C4-2B (cell line): ENCODE measurements at regions not wholly inside any gene's neighbourhood (a gene's known extent, or its start where the extent isn't known, plus 50 kb on each side); places are given as distances from the start of the nearest gene placed in this dataset.
"Not testable (repeated sequence)": the region's sequence is repeated elsewhere in the genome, so short reads cannot be mapped to it uniquely, and the experiment has no call there.

Source experiments
- H3K27ac ChIP-seq: fragments of 450-650 bp; 2 replicates; pipeline ENCODE4 v1.5.1; 2017
- ZFX ChIP-seq: fragments of 450-650 bp; IDR thresholded peaks from 2 replicates; pipeline ENCODE4 v1.6.1; 2017
- TF ChIP-seq, protein P1 (sequence below): fragments of 450-650 bp; conservative IDR thresholded peaks from 2 replicates; pipeline ENCODE4 v1.5.1; 2017; ENCODE audit warnings: mild to moderate bottlenecking

DNA sequence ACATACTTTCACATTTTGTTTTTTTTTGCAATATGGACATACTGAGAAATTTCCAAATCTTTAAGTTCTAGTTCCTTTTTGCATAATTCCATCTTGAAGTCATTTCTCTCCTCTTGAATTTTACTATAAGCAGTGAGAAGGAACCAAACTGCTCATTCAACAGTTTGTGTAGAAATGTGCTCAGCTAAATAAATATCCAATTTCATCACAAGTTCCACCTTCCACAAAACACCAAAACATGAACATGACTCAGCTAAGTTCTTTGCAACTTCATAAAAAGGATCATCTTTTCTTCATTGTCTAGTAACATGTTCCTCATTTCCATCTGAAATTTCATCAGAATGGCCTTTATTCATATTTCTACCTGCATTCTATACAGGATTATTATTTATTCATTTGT is 77.3 kb upstream of the FGF13 start:
- H3K27ac ChIP-seq: no peak overlapping the region
- TF ChIP-seq, protein P1, sequence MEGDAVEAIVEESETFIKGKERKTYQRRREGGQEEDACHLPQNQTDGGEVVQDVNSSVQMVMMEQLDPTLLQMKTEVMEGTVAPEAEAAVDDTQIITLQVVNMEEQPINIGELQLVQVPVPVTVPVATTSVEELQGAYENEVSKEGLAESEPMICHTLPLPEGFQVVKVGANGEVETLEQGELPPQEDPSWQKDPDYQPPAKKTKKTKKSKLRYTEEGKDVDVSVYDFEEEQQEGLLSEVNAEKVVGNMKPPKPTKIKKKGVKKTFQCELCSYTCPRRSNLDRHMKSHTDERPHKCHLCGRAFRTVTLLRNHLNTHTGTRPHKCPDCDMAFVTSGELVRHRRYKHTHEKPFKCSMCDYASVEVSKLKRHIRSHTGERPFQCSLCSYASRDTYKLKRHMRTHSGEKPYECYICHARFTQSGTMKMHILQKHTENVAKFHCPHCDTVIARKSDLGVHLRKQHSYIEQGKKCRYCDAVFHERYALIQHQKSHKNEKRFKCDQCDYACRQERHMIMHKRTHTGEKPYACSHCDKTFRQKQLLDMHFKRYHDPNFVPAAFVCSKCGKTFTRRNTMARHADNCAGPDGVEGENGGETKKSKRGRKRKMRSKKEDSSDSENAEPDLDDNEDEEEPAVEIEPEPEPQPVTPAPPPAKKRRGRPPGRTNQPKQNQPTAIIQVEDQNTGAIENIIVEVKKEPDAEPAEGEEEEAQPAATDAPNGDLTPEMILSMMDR: no peak
- no peak for TF ChIP-seq ZFX

DNA sequence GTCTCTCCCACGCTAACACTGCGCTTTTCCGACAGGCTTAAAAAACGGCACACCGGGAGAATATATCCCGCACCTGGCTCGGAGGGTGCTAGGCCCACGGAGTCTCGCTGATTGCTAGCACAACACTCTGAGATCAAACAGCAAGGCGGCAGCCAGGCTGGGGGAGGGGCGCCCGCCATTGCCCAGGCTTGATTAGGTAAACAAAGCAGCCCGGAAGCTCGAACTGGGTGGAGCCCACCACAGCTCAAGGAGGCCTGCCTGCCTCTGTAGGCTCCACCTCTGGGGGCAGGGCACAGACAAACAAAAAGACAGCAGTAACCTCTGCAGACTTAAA is 67.0 kb upstream of the FGF13 start:
- H3K27ac ChIP-seq: not testable (repeated sequence)

DNA sequence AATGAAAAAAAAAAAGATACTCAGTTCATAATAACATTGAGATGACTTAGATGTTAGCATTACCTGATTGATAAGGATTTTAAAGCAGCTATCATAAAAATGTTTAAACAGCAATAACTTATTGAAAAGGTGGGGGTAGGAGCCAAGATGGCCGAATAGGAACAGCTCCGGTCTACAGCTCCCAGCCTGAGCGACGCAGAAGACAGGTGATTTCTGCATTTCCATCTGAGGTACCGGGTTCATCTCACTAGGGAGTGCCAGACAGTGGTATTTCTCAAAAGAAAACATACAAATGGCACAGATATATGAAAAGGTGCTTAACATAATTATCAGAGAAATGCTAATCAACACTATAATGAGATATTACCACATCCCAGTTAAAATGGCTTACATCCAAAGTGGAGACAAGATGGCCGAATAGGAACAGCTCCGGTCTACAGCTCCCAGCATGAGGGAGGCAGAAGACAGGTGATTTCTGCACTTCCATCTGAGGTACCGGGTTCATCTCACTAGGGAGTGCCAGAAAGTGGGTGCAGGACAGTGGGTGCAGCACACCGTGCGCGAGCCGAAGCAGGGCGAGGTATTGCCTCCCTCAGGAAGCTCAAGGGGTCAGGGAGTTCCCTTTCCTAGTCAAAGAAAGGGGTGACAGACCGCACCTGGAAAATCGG is 66.5 kb upstream of the FGF13 start:
- H3K27ac ChIP-seq: not testable (repeated sequence)

DNA sequence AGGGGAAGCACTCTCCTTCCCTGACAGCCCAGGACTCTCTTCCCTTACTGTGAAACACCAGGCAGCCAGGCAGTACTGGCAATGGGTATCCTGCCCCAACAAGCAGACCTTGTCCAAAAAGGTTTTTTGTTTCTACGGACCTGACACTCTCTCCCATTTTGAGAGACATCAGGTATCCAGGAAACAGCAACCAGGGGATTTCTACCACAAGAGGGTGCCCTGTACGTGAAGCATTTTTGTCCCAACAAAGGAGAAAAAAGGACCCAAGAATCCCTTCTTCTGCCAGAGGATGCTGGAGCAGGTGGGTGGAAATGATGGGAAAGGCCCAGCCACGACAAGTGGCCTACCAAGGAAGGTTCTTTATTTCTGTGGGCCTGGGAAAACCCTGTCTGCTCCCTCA is 65.7 kb upstream of the FGF13 start:
- TF ChIP-seq, protein P1: peak; percentile 21
- no peak for TF ChIP-seq ZFX

DNA sequence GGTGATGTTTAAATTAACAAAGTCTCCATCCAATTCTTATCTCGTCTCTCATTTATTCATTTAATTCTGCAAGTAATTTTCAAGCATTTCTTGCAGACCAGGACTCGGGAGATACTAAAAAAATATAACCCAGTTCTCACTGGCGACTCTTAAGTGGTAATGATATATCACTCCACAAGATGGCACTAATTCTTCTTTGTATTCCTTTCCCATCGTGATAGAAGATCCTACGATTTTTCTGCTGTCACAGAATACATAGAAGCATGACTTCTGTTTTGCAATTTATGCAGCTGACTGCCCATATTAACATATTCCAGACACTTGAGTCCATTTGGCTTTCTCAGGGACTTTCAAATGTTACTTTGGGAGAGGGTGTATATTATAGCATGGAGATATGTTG is 64.0 kb upstream of the FGF13 start:
- TF ChIP-seq, protein P1: peak; percentile 53
- no peak for TF ChIP-seq ZFX
- no peak overlapping the region for H3K27ac ChIP-seq

More for the DNA sequence above, 65.7 kb upstream of the FGF13 start:
- no peak overlapping the region for H3K27ac ChIP-seq

DNA sequence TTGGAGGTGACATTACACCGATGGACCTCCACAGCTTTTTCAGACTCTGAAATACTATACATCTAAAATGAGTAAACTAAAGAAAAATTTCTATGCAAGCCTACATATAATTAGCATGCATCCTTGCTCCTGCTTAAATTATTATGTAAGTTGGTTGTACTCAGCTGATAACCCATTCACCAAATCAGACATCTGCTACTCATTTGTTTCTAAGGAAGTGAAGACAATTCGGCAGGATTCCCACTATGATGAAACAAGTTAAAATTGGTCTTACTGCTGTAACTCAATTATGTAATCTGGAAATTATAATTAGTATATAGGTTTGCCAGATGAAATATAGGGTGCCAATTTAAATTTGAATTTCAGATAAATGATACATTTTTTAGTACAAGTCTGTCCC is 59.5 kb upstream of the FGF13 start:
- TF ChIP-seq, protein P1: no peak
- no peak for TF ChIP-seq ZFX

DNA sequence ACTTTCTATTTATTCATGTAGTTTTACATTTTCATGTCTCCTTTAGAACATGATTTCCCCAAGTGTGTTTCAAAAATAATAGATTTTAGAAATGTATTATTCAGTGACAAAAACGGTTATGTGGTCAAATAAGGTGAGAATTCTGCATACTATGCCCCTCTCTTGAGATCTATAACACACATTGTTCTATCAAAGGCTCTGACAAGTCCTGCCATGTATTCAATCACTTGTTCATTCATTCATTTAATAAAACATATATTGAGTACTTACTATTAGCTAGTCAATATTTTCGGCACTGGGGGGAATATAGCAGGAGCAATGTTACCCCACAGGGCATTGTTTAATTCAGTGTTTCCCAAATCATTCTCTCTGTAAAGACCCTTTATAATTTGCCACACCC is 58.4 kb upstream of the FGF13 start:
- no peak overlapping the region for H3K27ac ChIP-seq
- TF ChIP-seq ZFX: no peak
- TF ChIP-seq, protein P1: no peak

More for the DNA sequence above, 59.5 kb upstream of the FGF13 start:
- no peak overlapping the region for H3K27ac ChIP-seq

DNA sequence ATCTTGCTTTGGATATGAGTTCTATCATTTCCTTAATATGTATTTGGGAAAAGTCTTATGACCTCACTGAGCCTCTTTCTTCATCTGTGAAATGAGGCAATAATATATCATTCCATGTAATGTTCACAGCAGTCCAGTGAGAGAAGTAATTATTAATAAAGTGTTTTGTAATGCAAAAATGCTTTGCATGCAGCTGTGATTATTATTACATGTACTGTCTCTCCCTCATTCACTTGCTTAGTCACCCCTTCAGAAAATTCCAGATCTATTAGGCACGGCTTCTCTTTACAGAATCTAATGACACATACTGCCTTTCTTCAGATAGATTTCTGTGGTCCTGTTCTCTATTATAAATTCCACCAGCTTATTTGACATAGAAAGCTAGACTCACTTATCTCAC is 53.5 kb upstream of the FGF13 start:
- TF ChIP-seq, protein P1: no peak
- no peak for TF ChIP-seq ZFX
- no peak overlapping the region for H3K27ac ChIP-seq

DNA sequence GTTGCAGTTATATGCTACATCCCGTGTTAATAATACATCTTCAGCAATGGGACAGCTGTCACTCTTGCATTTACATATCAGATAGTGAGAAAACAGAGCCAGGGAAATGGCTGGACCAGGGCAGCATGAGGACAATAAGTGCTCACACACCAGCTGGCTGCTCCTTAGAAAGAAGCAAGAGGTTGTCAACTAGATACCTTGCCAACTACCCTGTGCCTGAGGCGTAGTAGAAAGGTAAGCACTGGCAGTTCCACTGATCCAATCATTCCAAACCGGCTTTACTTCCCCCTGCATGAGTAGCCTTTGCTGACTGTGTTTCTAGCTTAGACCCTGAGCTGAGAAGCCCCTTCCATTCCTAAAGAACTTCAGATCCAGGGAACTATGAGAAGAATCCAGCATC is 52.2 kb upstream of the FGF13 start:
- H3K27ac ChIP-seq: no peak overlapping the region
- TF ChIP-seq, protein P1: no peak
- no peak for TF ChIP-seq ZFX
